Progenitor cell of endocrine pancreas (in vitro differentiated cells): ENCODE measurements at regions not wholly inside any gene's neighbourhood (a gene's known extent, or its start where the extent isn't known, plus 50 kb on each side); places are given as distances from the start of the nearest gene placed in this dataset.

Experiments used
- DNase-seq: peaks from one replicate; pipeline ENCODE4 v3.0.0; 2021; ENCODE audit warnings: low spot score; ENCODE audit not compliant: unreplicated experiment
- H3K27ac Mint-ChIP-seq: 2 replicates; pipeline ENCODE4 v1.8.0; 2021; ENCODE audit warnings: mild to moderate bottlenecking, moderate library complexity, mixed read lengths
- H3K27me3 Mint-ChIP-seq: 2 replicates; pipeline ENCODE4 v1.8.0; 2021; ENCODE audit warnings: mixed read lengths
- H3K36me3 Mint-ChIP-seq: 2 replicates; pipeline ENCODE4 v1.8.0; 2022; ENCODE audit warnings: mixed read lengths; ENCODE audit not compliant: insufficient read depth
- H3K4me1 Mint-ChIP-seq: 2 replicates; pipeline ENCODE4 v1.8.0; 2021; ENCODE audit warnings: low read depth, mixed read lengths
- H3K4me3 Mint-ChIP-seq: 2 replicates; pipeline ENCODE4 v1.8.0; 2021; ENCODE audit warnings: low read depth, mild to moderate bottlenecking, moderate library complexity, mixed read lengths
- H3K9me3 Mint-ChIP-seq: 2 replicates; pipeline ENCODE4 v1.8.0; 2021; ENCODE audit warnings: low read depth, mixed read lengths
- TF ChIP-seq, protein P1 (sequence below): fragments of 200-600 bp; sonication (generic); IDR thresholded peaks from one replicate; pipeline ENCODE4 v1.5.0; 2021; ENCODE audit warnings: antibody characterized with exemption, mild to moderate bottlenecking; ENCODE audit not compliant: unreplicated experiment

DNA sequence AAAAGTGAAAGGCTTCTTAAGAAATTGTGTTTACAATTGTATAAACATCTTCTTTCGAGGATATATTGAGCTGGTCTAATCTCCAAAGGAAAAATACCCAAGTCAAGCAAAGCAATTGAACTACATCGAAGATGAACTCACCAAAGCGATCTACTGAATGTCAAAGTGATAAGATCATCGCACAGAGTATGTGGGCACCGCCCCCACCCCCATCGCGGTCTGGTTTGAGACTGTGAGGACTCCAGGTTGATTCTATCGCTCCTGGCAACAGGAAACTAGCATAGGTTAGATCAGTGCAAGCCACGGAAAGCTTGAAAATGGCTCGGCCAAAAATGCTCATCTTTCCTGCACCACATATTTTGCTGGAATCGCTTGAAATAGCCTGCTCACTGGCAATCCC lies 133.2 kb upstream of the RPS6KA2 start:
- TF ChIP-seq, protein P1, sequence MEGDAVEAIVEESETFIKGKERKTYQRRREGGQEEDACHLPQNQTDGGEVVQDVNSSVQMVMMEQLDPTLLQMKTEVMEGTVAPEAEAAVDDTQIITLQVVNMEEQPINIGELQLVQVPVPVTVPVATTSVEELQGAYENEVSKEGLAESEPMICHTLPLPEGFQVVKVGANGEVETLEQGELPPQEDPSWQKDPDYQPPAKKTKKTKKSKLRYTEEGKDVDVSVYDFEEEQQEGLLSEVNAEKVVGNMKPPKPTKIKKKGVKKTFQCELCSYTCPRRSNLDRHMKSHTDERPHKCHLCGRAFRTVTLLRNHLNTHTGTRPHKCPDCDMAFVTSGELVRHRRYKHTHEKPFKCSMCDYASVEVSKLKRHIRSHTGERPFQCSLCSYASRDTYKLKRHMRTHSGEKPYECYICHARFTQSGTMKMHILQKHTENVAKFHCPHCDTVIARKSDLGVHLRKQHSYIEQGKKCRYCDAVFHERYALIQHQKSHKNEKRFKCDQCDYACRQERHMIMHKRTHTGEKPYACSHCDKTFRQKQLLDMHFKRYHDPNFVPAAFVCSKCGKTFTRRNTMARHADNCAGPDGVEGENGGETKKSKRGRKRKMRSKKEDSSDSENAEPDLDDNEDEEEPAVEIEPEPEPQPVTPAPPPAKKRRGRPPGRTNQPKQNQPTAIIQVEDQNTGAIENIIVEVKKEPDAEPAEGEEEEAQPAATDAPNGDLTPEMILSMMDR = no peak
- Mint-ChIP-seq H3K4me1 (peaks cover 5% of the 10 kb centered on the region), H3K9me3 (peaks cover 4% of the 10 kb centered on the region), H3K27ac (no peak overlapping the region), H3K4me3 (no peak overlapping the region), H3K27me3 (peaks cover 45% of the 10 kb centered on the region), H3K36me3 (no peaks in the 10 kb centered on the region)
- DNase-seq = no peak

DNA sequence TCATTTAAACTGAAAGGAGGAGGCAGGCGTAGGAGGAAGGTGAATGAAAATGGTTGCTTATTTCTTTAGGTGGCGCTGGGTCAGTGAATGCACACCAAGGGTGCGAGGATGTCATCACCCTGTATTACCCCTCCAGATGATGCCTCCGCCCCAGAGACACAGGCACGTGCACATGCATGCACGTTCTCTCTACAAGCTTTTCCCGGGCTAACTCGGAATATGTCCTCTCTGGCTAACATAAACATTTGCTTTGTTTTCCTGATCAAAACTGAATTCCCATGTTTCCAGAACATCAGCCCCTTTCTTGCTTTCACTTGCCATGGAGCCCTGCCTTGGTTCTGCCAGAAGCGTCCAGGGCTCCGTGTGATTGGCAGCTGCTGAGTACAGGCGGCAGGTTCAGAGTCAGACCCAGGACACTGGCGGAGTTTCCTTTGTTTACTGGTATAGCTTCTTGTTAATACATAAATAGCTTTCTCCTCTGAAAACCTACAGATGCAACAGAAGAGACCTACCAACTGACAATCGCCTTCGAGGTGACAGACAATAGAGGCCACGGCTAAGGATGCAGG lies 131.2 kb upstream of the RPS6KA2 start:
- Mint-ChIP-seq H3K4me1 (peaks cover 3% of the 10 kb centered on the region), H3K4me3 (no peak overlapping the region), H3K9me3 (no peaks in the 10 kb centered on the region), H3K27ac (no peak overlapping the region), H3K36me3 (no peaks in the 10 kb centered on the region), H3K27me3 (peaks cover 49% of the 10 kb centered on the region)
- no peak for DNase-seq
- TF ChIP-seq, protein P1 = no peak

DNA sequence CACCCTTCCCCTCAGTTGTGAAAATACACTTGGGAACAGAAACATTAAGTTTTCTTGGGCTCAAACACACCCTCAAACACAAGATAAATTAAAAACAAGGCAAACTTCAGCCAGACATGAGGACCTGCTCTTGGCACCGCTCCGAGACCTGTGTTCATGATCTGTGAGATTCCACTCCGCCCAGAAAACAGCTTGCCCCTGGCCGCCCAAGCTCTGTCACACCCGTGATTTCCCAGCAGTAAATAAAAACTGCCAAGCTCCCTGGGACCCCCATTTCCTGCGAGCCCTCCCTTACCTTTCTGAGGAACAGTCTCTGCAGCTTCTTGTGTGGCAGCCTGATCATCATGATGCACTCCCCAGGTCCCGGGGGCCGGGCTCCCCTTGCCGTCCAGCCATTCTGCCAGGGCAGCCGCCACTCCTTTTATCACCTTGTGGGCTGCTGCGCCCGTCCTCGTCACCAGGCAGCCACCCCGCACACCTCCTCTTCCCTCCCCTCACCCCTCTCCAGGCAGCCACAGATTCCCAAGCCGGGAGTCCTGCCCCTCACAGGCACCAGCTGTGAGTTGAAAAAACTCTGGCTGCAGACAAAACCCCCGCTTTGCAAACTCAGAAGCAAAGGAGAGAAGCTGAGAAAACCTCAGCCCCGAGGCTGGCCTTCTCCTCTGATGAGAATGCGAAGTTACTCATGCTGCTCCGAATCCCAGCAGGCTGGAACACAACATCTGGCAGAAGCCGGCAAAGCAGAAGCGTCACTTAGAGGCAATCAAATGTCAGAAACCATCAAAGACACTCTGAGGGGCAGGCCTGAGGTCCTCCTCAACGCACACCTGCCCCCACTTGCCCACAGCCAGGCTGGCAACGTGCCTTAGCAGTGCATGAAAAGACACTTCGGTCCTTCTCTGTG lies 130.4 kb upstream of the RPS6KA2 start:
- Mint-ChIP-seq H3K27me3 (peaks cover 52% of the 10 kb centered on the region), H3K4me1 (peaks cover 5% of the 10 kb centered on the region), H3K36me3 (no peaks in the 10 kb centered on the region), H3K4me3 (no peak overlapping the region), H3K9me3 (no peaks in the 10 kb centered on the region), H3K27ac (no peak overlapping the region)
- no peak for DNase-seq
- TF ChIP-seq, protein P1 = no peak

DNA sequence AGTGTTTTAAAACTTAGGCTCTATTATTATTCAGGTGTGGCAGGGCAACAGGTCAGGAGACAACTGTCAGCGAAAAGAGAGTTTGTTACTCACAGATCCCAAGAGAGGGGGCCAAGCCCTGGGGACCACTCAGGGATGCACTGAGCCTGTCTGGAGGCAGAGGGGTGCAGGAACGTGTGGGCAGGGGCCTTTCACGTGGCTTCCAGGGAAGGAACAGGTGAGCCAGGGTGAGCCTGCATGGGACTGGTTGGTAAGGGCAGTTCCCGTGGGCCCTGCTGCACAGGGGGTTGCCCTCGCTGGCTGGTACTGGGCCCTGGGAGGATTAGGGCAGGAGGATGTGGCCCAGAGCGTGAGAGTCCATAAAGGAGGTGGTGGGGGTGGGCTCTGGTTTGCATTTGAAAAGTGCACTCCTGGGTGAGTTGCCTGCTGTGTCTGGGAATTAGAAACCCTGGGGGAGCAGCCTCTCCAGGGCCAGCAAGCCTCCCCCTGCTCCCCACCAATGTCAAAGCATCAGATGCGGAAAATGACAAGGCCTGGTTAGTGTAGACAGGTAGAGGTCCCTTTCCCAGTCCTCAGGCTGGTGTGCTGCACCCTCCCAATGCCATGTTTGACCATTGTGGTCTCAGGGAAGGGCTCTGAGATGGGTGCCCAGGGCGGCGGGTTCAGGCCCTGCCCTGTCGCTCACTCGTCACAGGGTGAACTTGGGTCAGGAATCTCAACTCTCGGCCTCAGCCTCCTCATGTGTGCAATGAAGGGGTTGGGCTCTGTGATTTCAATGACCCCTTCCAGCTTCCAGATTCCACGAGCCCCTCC lies 127.4 kb upstream of the RPS6KA2 start:
- peaks cover 51% of the 10 kb centered on the region for H3K27me3 Mint-ChIP-seq
- TF ChIP-seq, protein P1 = no peak
- H3K9me3 Mint-ChIP-seq = no peaks in the 10 kb centered on the region
- no peaks in the 10 kb centered on the region for H3K36me3 Mint-ChIP-seq
- no peak for DNase-seq
- H3K4me3 Mint-ChIP-seq = no peak overlapping the region
- peaks cover 11% of the 10 kb centered on the region for H3K4me1 Mint-ChIP-seq
- no peak overlapping the region for H3K27ac Mint-ChIP-seq

DNA sequence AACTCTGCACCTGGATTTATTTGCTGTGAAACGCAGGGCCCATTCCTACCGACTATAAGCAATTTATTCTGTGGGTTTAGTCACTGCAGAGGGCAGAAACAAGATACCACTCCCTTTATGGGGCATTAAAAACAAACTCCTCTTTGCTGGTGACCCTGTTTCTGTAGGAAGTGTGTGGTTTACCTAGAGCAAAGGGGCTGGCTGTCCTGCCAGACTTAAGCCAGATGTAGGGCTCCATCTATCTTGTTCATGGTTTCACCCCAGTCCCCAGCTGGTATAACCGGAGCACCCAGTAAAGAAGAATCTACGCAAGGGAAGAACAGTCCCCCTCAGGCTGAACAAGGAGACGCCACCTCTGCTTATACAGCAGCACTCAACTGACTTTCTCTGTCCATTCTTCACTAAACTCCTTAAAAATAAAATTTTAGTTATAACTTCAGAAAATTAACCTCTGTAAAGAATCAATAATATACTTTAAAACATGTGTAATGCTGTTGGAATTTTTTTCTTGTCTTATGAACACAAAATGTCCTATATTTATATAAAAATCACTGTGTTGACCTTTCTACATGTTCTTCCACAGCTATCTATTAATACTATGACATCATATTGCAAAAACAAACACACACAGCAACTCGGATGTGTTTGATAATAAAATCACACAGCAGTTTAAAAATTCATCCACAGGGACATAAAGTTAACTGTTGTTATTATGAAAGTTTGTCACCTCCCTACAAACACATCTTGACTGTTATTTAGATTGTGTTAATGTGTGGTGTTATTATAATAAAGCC lies 126.1 kb upstream of the RPS6KA2 start:
- DNase-seq = no peak
- H3K27me3 Mint-ChIP-seq = peaks cover 40% of the 10 kb centered on the region
- no peaks in the 10 kb centered on the region for H3K36me3 Mint-ChIP-seq
- peaks cover 11% of the 10 kb centered on the region for H3K4me1 Mint-ChIP-seq
- H3K9me3 Mint-ChIP-seq = no peaks in the 10 kb centered on the region
- no peak overlapping the region for H3K4me3 Mint-ChIP-seq
- TF ChIP-seq, protein P1 = no peak
- H3K27ac Mint-ChIP-seq = no peak overlapping the region
